Activated naive CD8-positive, alpha-beta T cell treated with anti-CD3 and anti-CD28 coated beads, Interleukin-2, amount 50 U/mL, for 16 hours (primary cell): ENCODE measurements at regions not wholly inside any gene's neighbourhood (a gene's known extent, or its start where the extent isn't known, plus 50 kb on each side); places are given as distances from the start of the nearest gene placed in this dataset.

Experiments
- DNase-seq: peaks from one replicate; pipeline ENCODE4 v3.0.0-alpha.2; 2020; ENCODE audit warnings: low read depth, low spot score

GRCh38 chr22:48586799-48587185 lies 1240.9 kb downstream of the BRD1 start:
- no peak for DNase-seq

GRCh38 chr22:48585916-48586798 lies 1241.5 kb downstream of the BRD1 start:
- no peak for DNase-seq

GRCh38 chr22:48584170-48584569 lies 1243.5 kb downstream of the BRD1 start:
- no peak for DNase-seq

- DNase-seq: no peak
Measured at GRCh38 chr22:48581796-48582469, 1245.7 kb downstream of the BRD1 start.

GRCh38 chr22:48581205-48581766 lies 1246.4 kb downstream of the BRD1 start:
- DNase-seq: no peak

- DNase-seq: no peak
Measured at GRCh38 chr22:48580481-48580970, 1247.1 kb downstream of the BRD1 start.

- no peak for DNase-seq
Measured at GRCh38 chr22:48579928-48580309, 1247.8 kb downstream of the BRD1 start.

GRCh38 chr22:48579043-48579927 lies 1248.4 kb downstream of the BRD1 start:
- no peak for DNase-seq

- DNase-seq: no peak
Measured at GRCh38 chr22:48578138-48579042, 1249.3 kb downstream of the BRD1 start.

GRCh38 chr22:48577691-48578090 lies 1250.0 kb downstream of the BRD1 start:
- DNase-seq: no peak

- DNase-seq: no peak
Measured at GRCh38 chr22:48577014-48577690, 1250.5 kb downstream of the BRD1 start.

- DNase-seq: no peak
Measured at GRCh38 chr22:48576333-48577013, 1251.2 kb downstream of the BRD1 start.

- no peak for DNase-seq
Measured at GRCh38 chr22:48575618-48576332, 1251.9 kb downstream of the BRD1 start.

GRCh38 chr22:48574776-48575617 lies 1252.7 kb downstream of the BRD1 start:
- no peak for DNase-seq

GRCh38 chr22:48573766-48574165 lies 1253.9 kb downstream of the BRD1 start:
- DNase-seq: no peak

- no peak for DNase-seq
Measured at GRCh38 chr22:48572951-48573350, 1254.7 kb downstream of the BRD1 start.

GRCh38 chr22:48570912-48571311 lies 1256.8 kb downstream of the BRD1 start:
- no peak for DNase-seq
